GM13976 (cell line): ENCODE measurements at regions not wholly inside any gene's neighbourhood (a gene's known extent, or its start where the extent isn't known, plus 50 kb on each side); places are given as distances from the start of the nearest gene placed in this dataset.

ENCODE experiments used
- DNase-seq: peaks from one replicate; pipeline ENCODE4 v3.0.0; 2012; ENCODE audit warnings: low spot score
- in situ Hi-C: fragments of 300-500 bp; cut with MboI; formaldehyde crosslinking; loops from one replicate; pipeline ENCODE4 v1.12.0; 2022; ENCODE audit warnings: low sequenced_read_pairs, mixed read lengths, inconsistent platforms; ENCODE audit not compliant: unreplicated experiment
- TF ChIP-seq, protein P1 (sequence below): IDR thresholded peaks from 2 replicates; pipeline ENCODE4 v1.5.1; 2012; ENCODE audit warnings: borderline replicate concordance, mild to moderate bottlenecking; ENCODE audit not compliant: insufficient read depth; ENCODE audit errors: extremely low read depth, missing control alignments, control extremely low read depth

- in situ Hi-C loops = no loop called here
- no peak for DNase-seq
- TF ChIP-seq, protein P1, sequence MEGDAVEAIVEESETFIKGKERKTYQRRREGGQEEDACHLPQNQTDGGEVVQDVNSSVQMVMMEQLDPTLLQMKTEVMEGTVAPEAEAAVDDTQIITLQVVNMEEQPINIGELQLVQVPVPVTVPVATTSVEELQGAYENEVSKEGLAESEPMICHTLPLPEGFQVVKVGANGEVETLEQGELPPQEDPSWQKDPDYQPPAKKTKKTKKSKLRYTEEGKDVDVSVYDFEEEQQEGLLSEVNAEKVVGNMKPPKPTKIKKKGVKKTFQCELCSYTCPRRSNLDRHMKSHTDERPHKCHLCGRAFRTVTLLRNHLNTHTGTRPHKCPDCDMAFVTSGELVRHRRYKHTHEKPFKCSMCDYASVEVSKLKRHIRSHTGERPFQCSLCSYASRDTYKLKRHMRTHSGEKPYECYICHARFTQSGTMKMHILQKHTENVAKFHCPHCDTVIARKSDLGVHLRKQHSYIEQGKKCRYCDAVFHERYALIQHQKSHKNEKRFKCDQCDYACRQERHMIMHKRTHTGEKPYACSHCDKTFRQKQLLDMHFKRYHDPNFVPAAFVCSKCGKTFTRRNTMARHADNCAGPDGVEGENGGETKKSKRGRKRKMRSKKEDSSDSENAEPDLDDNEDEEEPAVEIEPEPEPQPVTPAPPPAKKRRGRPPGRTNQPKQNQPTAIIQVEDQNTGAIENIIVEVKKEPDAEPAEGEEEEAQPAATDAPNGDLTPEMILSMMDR = no peak
Observed at GRCh38 chr18:68104036-68104435, 587.5 kb upstream of the DSEL start.

DNA sequence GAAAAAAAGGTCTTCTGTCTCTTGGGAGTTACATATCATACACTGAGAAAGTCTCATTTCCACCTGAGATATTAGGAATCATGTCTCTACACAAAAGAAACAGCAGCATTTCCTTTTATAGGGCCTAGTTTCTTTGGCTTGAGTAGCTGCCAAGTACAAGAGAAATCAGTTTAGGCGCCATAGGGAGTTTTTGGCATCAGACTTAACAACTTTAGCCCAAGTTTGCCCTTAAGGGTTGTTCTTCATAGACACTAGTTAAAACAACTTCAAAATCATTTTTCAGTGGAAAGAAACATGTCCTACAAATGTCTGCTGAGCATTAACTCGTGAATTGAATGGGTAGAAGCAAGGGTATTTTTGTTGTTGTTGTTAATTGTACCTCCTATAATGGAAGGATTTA lies 587.0 kb upstream of the DSEL start:
- in situ Hi-C loops = no loop called here
- TF ChIP-seq, protein P1 = no peak
- no peak for DNase-seq

- in situ Hi-C loops = no loop called here
Observed at GRCh38 chr18:68102117-68102516, 585.6 kb upstream of the DSEL start.

GRCh38 chr18:68098655-68099054 lies 582.1 kb upstream of the DSEL start:
- no peak for DNase-seq
- TF ChIP-seq, protein P1 = no peak
- in situ Hi-C loops = no loop called here

More at GRCh38 chr18:68102117-68102516, 585.6 kb upstream of the DSEL start:
- no peak for DNase-seq
- TF ChIP-seq, protein P1 = no peak

DNA sequence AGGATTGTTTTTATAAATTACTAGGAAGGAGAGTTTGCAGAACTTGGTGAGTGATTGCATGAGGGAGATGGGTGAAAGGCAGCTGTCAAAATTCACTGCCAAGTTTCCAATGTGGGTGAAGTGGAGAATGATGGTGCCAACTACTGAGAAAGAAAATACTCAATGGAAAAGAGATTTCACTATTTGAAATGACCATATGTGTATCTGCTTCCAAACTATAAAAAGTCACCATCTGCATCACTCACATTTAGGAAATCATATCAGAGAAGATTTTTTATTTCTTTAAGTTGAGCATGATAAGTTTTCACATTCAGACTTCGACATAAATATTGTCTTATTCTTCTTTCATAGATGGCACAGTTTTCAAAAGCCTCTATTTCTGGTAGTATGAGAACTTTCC lies 570.0 kb upstream of the DSEL start:
- in situ Hi-C loops = no loop called here

GRCh38 chr18:68085251-68085650 lies 568.7 kb upstream of the DSEL start:
- in situ Hi-C loops = no loop called here
- TF ChIP-seq, protein P1 = no peak

More for the DNA sequence above, 570.0 kb upstream of the DSEL start:
- no peak for DNase-seq
- TF ChIP-seq, protein P1 = no peak

GRCh38 chr18:68083776-68084175 lies 567.3 kb upstream of the DSEL start:
- in situ Hi-C loops = no loop called here
- DNase-seq = no peak
- TF ChIP-seq, protein P1 = no peak

More at GRCh38 chr18:68085251-68085650, 568.7 kb upstream of the DSEL start:
- no peak for DNase-seq
